Osteoblast (primary cell): ENCODE measurements at regions not wholly inside any gene's neighbourhood (a gene's known extent, or its start where the extent isn't known, plus 50 kb on each side); places are given as distances from the start of the nearest gene placed in this dataset.

ENCODE experiments used
- DNase-seq: peaks from one replicate; pipeline ENCODE4 v3.0.0; 2011; ENCODE audit warnings: low spot score, mixed read lengths; ENCODE audit not compliant: insufficient read length; ENCODE audit errors: missing footprints
- H2AFZ ChIP-seq: 2 replicates; pipeline ENCODE4 v1.6.0; 2011; ENCODE audit warnings: mild to moderate bottlenecking, low read length
- H3K27ac ChIP-seq: 2 replicates; pipeline ENCODE4 v1.5.1; 2011; ENCODE audit warnings: mild to moderate bottlenecking, low read depth, low read length, moderate library complexity
- H3K27me3 ChIP-seq: 2 replicates; pipeline ENCODE4 v1.6.0; 2012; ENCODE audit warnings: mild to moderate bottlenecking, control low read depth, inconsistent platforms, low read length, moderate library complexity; ENCODE audit not compliant: insufficient read depth
- H3K36me3 ChIP-seq: 2 replicates; pipeline ENCODE4 v1.5.1; 2011; ENCODE audit warnings: mild to moderate bottlenecking, low read length, control low read depth, moderate library complexity; ENCODE audit not compliant: insufficient read depth
- H3K4me1 ChIP-seq: 2 replicates; pipeline ENCODE4 v1.5.1; 2011; ENCODE audit warnings: mild to moderate bottlenecking, low read length, control low read depth, moderate library complexity; ENCODE audit not compliant: insufficient read depth
- H3K4me2 ChIP-seq: 2 replicates; pipeline ENCODE4 v1.6.0; 2011; ENCODE audit warnings: mild to moderate bottlenecking, low read length; ENCODE audit not compliant: insufficient read depth
- H3K4me3 ChIP-seq: fragments of 200-600 bp; sonication (generic); 3 replicates; pipeline ENCODE4 v1.5.1; 2012; ENCODE audit warnings: mild to moderate bottlenecking, low read length, inconsistent platforms; ENCODE audit not compliant: insufficient read depth
- H3K79me2 ChIP-seq: 2 replicates; pipeline ENCODE4 v1.6.0; 2012; ENCODE audit warnings: mild to moderate bottlenecking, low read length, control low read depth, inconsistent platforms; ENCODE audit not compliant: insufficient read depth
- H3K9me3 ChIP-seq: 2 replicates; pipeline ENCODE4 v1.5.1; 2011; ENCODE audit warnings: low read depth, low read length, control low read depth
- H4K20me1 ChIP-seq: 2 replicates; pipeline ENCODE4 v1.6.0; 2012; ENCODE audit warnings: mild to moderate bottlenecking, low read length, control low read depth; ENCODE audit not compliant: insufficient read depth
- TF ChIP-seq, protein P1 (sequence below): IDR thresholded peaks from 2 replicates; pipeline ENCODE4 v1.5.1; 2011; ENCODE audit warnings: mild to moderate bottlenecking, low read depth, low read length, moderate library complexity; ENCODE audit errors: extremely low read depth

DNA sequence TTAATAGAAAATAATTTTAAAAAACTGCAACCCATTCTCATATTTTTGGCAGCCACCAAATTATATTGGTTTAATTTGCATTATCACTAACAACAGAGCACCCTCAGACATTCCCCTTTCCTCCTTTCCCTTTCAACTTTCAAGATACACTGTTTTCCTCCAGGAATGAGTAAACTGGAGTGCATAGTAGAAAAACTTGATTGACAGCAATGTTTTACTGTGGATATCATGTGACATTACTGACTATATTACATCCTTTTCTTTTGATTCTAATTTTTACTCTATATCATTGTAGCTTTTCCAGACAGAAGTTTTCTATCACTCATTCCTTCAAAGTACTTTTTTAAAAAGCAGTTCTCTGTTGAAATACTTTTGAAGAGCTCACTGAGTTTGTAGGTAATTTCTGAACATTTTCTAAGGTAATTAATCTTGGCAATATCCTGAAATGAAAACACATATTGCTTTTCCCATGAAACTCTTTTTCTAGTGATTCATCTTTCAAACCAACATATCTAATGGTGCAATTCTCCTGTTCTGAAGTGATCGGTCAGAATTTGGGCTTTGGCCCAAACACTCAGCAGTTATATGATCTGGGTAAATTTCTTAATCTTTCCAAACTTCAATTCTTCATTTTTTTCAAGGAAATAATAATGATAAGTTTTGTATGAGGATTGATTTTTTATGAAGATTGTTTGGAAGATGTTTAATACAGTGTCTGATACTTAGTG, 920.4 kb upstream of the EPHA5 start:
- DNase-seq: peak; percentile 62
- no peaks in the 10 kb centered on the region for H3K36me3 ChIP-seq
- peak overlapping the region; percentile 68 for H3K27ac ChIP-seq
- no peak overlapping the region for H3K4me3 ChIP-seq
- H3K9me3 ChIP-seq: no peaks in the 10 kb centered on the region
- no peaks in the 10 kb centered on the region for H4K20me1 ChIP-seq
- no peak overlapping the region for H2AFZ ChIP-seq
- peaks cover 3% of the 10 kb centered on the region for H3K4me1 ChIP-seq
- TF ChIP-seq, protein P1, sequence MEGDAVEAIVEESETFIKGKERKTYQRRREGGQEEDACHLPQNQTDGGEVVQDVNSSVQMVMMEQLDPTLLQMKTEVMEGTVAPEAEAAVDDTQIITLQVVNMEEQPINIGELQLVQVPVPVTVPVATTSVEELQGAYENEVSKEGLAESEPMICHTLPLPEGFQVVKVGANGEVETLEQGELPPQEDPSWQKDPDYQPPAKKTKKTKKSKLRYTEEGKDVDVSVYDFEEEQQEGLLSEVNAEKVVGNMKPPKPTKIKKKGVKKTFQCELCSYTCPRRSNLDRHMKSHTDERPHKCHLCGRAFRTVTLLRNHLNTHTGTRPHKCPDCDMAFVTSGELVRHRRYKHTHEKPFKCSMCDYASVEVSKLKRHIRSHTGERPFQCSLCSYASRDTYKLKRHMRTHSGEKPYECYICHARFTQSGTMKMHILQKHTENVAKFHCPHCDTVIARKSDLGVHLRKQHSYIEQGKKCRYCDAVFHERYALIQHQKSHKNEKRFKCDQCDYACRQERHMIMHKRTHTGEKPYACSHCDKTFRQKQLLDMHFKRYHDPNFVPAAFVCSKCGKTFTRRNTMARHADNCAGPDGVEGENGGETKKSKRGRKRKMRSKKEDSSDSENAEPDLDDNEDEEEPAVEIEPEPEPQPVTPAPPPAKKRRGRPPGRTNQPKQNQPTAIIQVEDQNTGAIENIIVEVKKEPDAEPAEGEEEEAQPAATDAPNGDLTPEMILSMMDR: no peak
- H3K27me3 ChIP-seq: no peaks in the 10 kb centered on the region
- H3K79me2 ChIP-seq: no peaks in the 10 kb centered on the region
- H3K4me2 ChIP-seq: no peak overlapping the region

DNA sequence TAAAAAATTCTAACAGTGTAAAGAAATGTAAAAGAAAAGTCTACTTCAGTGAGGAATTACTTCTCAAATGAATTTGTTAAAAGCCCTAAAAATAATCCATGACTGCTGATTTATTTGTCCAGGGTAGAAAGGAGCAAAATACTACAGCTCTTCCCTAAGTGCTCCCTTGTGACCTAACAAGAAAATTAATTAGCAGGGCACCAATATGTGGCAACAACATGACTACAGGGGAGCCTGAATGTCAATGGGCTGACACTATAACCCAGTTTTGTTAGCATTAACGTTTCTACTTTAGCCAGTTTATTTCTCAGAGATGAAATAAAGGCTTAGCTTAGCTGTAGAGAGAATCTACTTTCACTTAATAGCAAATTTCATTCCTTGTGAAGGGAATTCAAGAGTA, 918.9 kb upstream of the EPHA5 start:
- Histone ChIP-seq H3K27me3 (no peaks in the 10 kb centered on the region), H4K20me1 (no peaks in the 10 kb centered on the region), H3K4me1 (peaks cover 3% of the 10 kb centered on the region), H3K79me2 (no peaks in the 10 kb centered on the region), H3K4me2 (no peak overlapping the region), H3K9me3 (no peaks in the 10 kb centered on the region), H3K4me3 (no peak overlapping the region), H3K27ac (no peak overlapping the region), H3K36me3 (no peaks in the 10 kb centered on the region), H2AFZ (no peak overlapping the region)
- no peak for DNase-seq
- TF ChIP-seq, protein P1: no peak

DNA sequence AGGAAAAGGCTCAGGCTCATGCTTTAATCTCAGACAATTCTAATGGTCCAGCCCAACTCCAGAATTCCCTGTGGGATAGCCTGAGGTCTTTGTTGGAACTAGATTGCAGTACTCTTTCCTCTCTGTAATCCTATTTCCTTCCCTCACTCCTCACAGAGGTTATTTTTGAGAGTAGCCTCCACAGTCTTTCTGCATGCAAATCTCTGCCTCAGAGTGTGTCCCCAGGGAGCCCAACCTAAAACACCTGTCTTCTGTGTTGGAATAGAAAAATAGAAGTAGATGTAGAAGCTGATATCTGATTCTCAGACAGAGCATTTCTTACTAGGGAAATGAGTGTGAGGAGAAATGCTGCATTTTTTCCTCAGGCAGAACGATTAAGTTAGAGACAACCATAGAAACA, 915.5 kb upstream of the EPHA5 start:
- Histone ChIP-seq H3K79me2 (no peaks in the 10 kb centered on the region), H4K20me1 (no peaks in the 10 kb centered on the region), H3K4me1 (peaks cover 3% of the 10 kb centered on the region), H3K4me3 (no peak overlapping the region), H3K36me3 (no peaks in the 10 kb centered on the region), H3K27ac (no peak overlapping the region), H3K9me3 (no peaks in the 10 kb centered on the region), H2AFZ (no peak overlapping the region), H3K4me2 (no peak overlapping the region), H3K27me3 (no peaks in the 10 kb centered on the region)
- no peak for DNase-seq
- TF ChIP-seq, protein P1: no peak

DNA sequence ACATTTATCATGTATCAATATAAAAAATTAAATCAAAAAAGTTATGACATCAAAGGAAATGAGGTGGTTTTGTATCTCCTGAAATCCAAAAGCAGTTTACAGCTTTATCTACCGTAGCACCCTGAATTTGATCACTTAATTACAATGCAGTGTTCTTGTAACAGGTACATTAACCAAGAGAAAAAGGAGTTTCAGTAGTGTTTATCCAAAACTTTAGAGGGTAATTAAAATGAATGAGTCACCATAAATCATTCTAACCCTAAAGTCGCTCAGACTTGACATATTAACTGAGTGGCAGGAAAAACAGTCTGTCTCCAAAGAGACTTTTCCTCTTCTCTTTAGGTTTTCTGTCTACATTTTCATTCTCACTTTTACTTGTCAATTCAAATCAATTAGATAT, 907.6 kb upstream of the EPHA5 start:
- Histone ChIP-seq H4K20me1 (no peaks in the 10 kb centered on the region), H3K4me3 (no peak overlapping the region), H3K4me1 (peaks cover 25% of the 10 kb centered on the region), H3K4me2 (no peak overlapping the region), H3K9me3 (no peaks in the 10 kb centered on the region), H3K27ac (no peak overlapping the region), H3K79me2 (no peaks in the 10 kb centered on the region), H3K36me3 (no peaks in the 10 kb centered on the region), H3K27me3 (no peaks in the 10 kb centered on the region), H2AFZ (no peak overlapping the region)
- TF ChIP-seq, protein P1: no peak
- DNase-seq: no peak
